ENCODE measurements at regions not wholly inside any gene's neighbourhood (a gene's known extent, or its start where the extent isn't known, plus 50 kb on each side); places are given as distances from the start of the nearest gene placed in this dataset.

GRCh38 chr11:8775332-8775731, 92.7 kb downstream of the RPL27A start:
- no peak overlapping the region for H2AFZ ChIP-seq
- no peaks in the 10 kb centered on the region for H3K27me3 ChIP-seq (ENCODE audit: control insufficient read depth, insufficient read depth, low read length)
- H3K4me2 ChIP-seq (ENCODE audit: low read length) = no peak overlapping the region
- H3K36me3 ChIP-seq (ENCODE audit: control insufficient read depth, insufficient read depth, low read length) = no peaks in the 10 kb centered on the region
- H3K27ac ChIP-seq = no peak overlapping the region
- no peaks in the 10 kb centered on the region for H3K9me3 ChIP-seq (ENCODE audit: control insufficient read depth, low read length)
- no peak for TF ChIP-seq CTCF (IDR thresholded peaks at IDR 0.05)
- no peaks in the 10 kb centered on the region for H3K4me1 ChIP-seq
- H3K4me3 ChIP-seq (ENCODE audit: low read depth, low read length) = no peak overlapping the region
- no peak overlapping the region for H3K9ac ChIP-seq
- H3K79me2 ChIP-seq = peaks cover 2% of the 10 kb centered on the region

- H3K36me3 ChIP-seq (ENCODE audit: control insufficient read depth, insufficient read depth, low read length) = no peaks in the 10 kb centered on the region
- no peak overlapping the region for H3K4me3 ChIP-seq (ENCODE audit: low read depth, low read length)
- peaks cover 4% of the 10 kb centered on the region for H3K79me2 ChIP-seq
- no peak overlapping the region for H3K27ac ChIP-seq
- no peaks in the 10 kb centered on the region for H3K27me3 ChIP-seq (ENCODE audit: control insufficient read depth, insufficient read depth, low read length)
- TF ChIP-seq CTCF (IDR thresholded peaks at IDR 0.05) = no peak
- no peak overlapping the region for H3K9ac ChIP-seq
- no peak overlapping the region for H2AFZ ChIP-seq
- no peaks in the 10 kb centered on the region for H3K4me1 ChIP-seq
- H3K4me2 ChIP-seq (ENCODE audit: low read length) = no peak overlapping the region
- H3K9me3 ChIP-seq (ENCODE audit: control insufficient read depth, low read length) = no peaks in the 10 kb centered on the region
Measured at GRCh38 chr11:8775734-8776133, 93.1 kb downstream of the RPL27A start.

- Histone ChIP-seq H3K9me3 (ENCODE audit: control insufficient read depth, low read length) (no peaks in the 10 kb centered on the region), H3K4me3 (ENCODE audit: low read depth, low read length) (no peak overlapping the region), H3K4me2 (ENCODE audit: low read length) (no peak overlapping the region), H3K4me1 (no peaks in the 10 kb centered on the region), H3K27me3 (ENCODE audit: control insufficient read depth, insufficient read depth, low read length) (no peaks in the 10 kb centered on the region), H3K36me3 (ENCODE audit: control insufficient read depth, insufficient read depth, low read length) (no peaks in the 10 kb centered on the region), H3K27ac (no peak overlapping the region), H2AFZ (no peak overlapping the region), H3K9ac (no peak overlapping the region), H3K79me2 (peaks cover 4% of the 10 kb centered on the region)
- no peak for TF ChIP-seq CTCF (IDR thresholded peaks at IDR 0.05)
Measured at GRCh38 chr11:8776209-8776608, 93.6 kb downstream of the RPL27A start.

GRCh38 chr11:8777907-8778767, 95.5 kb downstream of the RPL27A start:
- H3K27me3 ChIP-seq (ENCODE audit: control insufficient read depth, insufficient read depth, low read length) = no peaks in the 10 kb centered on the region
- no peak overlapping the region for H3K4me3 ChIP-seq (ENCODE audit: low read depth, low read length)
- no peaks in the 10 kb centered on the region for H3K4me1 ChIP-seq
- H3K36me3 ChIP-seq (ENCODE audit: control insufficient read depth, insufficient read depth, low read length) = no peaks in the 10 kb centered on the region
- no peak overlapping the region for H3K4me2 ChIP-seq (ENCODE audit: low read length)
- H3K9me3 ChIP-seq (ENCODE audit: control insufficient read depth, low read length) = no peaks in the 10 kb centered on the region
- H3K27ac ChIP-seq = no peak overlapping the region
- no peak overlapping the region for H3K9ac ChIP-seq
- TF ChIP-seq CTCF (IDR thresholded peaks at IDR 0.05) = no peak
- no peak overlapping the region for H2AFZ ChIP-seq
- H3K79me2 ChIP-seq = peaks cover 4% of the 10 kb centered on the region

GRCh38 chr11:8779107-8779506, 96.5 kb downstream of the RPL27A start:
- Histone ChIP-seq H3K4me1 (no peaks in the 10 kb centered on the region), H3K9ac (no peak overlapping the region), H3K4me2 (ENCODE audit: low read length) (no peak overlapping the region), H3K9me3 (ENCODE audit: control insufficient read depth, low read length) (no peaks in the 10 kb centered on the region), H3K27me3 (ENCODE audit: control insufficient read depth, insufficient read depth, low read length) (no peaks in the 10 kb centered on the region), H3K79me2 (peaks cover 4% of the 10 kb centered on the region), H2AFZ (no peak overlapping the region), H3K4me3 (ENCODE audit: low read depth, low read length) (no peak overlapping the region), H3K27ac (no peak overlapping the region), H3K36me3 (ENCODE audit: control insufficient read depth, insufficient read depth, low read length) (no peaks in the 10 kb centered on the region)
- no peak for TF ChIP-seq CTCF (IDR thresholded peaks at IDR 0.05)
